ENCODE measurements at regions not wholly inside any gene's neighbourhood (a gene's known extent, or its start where the extent isn't known, plus 50 kb on each side); places are given as distances from the start of the nearest gene placed in this dataset.

DNA sequence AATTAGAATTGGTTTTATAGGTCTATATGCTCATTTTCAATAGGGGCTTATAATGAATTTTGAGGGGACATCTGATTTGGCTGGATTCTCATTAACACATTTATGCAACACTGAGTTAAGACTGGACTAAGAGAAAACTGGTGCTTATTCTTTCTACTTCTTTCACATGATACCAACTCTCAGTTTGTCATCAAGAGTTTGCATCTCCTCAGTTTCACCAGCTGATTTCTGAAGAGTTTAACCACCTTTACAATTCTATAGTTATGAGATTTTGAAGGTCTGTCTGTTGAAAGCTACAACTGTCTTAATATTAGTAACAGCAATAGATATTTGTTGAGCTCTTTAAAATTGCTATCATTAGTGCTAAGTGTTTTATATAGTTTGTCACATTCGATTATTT lies 867.0 kb upstream of the SORCS1 start:
- Histone ChIP-seq H3K9me3 (ENCODE audit: insufficient read depth in 2 of 2, low read depth in 1 of 2, low read length in 1 of 2) (peaks cover 3 to 4% of the 10 kb centered on the region in 2 experiments; a peak in 2 of 4 replicates), H3K14ac (ENCODE audit: insufficient read length) (no peak overlapping the region), H3K4ac (replicated peaks; ENCODE audit: insufficient read length, low read depth, low read length) (no peak overlapping the region), H2BK20ac (ENCODE audit: low read length) (no peak overlapping the region), H4K8ac (ENCODE audit: extremely low read depth, insufficient read depth, low read length) (no peak overlapping the region), H3K4me2 (ENCODE audit: insufficient read depth in 1 of 2, low read depth in 2 of 2, low read length in 2 of 2) (no peak overlapping the region), H3K4me3 (ENCODE audit: extremely low read depth in 1 of 4, insufficient read depth in 2 of 4, low read depth in 3 of 4, low read length in 4 of 4) (no peak overlapping the region), H4K20me1 (replicated peaks in 1 of 2; ENCODE audit: control insufficient read depth in 1 of 2, insufficient read depth in 2 of 2, low read length in 2 of 2) (no peaks in the 10 kb centered on the region), H3K27ac (ENCODE audit: low read depth, low read length) (no peak overlapping the region), H3K4me1 (replicated peaks in 1 of 4; ENCODE audit: control insufficient read depth in 3 of 4, insufficient read depth in 4 of 4, low read length in 3 of 4) (no peaks in the 10 kb centered on the region), H3K27me3 (replicated peaks in 1 of 4; ENCODE audit: control insufficient read depth in 3 of 4, extremely low read depth in 1 of 4, insufficient read depth in 3 of 4, low read length in 3 of 4) (peaks cover 0 to 1% (median 0%) of the 10 kb centered on the region in 4 experiments; a peak in 1 of 7 replicates), H4K91ac (replicated peaks; ENCODE audit: insufficient read length, low read length) (no peak overlapping the region), H3K23ac (ENCODE audit: insufficient read length) (no peak overlapping the region), H3K18ac (ENCODE audit: extremely low read depth, low read length) (no peak overlapping the region), H3K9ac (replicated peaks in 1 of 4; ENCODE audit: extremely low read depth in 1 of 4, low read depth in 3 of 4, low read length in 3 of 4) (no peak overlapping the region), H3K36me3 (ENCODE audit: control insufficient read depth in 2 of 4, insufficient read depth in 4 of 4, low read length in 3 of 4) (no peaks in the 10 kb centered on the region), H3K56ac (replicated peaks; ENCODE audit: insufficient read length, low read depth, low read length) (no peak overlapping the region), H2BK15ac (ENCODE audit: low read length) (no peak overlapping the region), H4K5ac (ENCODE audit: insufficient read length, low read depth, low read length) (no peak overlapping the region), H3K79me2 (ENCODE audit: control insufficient read depth in 1 of 2, insufficient read depth in 2 of 2, low read length in 2 of 2) (no peaks in the 10 kb centered on the region), H2BK120ac (replicated peaks; ENCODE audit: low read depth, low read length) (no peak overlapping the region), H2BK5ac (ENCODE audit: low read depth, low read length) (no peak overlapping the region), H2BK12ac (ENCODE audit: low read depth, low read length) (no peak overlapping the region), H3K79me1 (ENCODE audit: low read depth, low read length) (no peaks in the 10 kb centered on the region), H2AK5ac (ENCODE audit: low read depth, low read length) (no peak overlapping the region), H3K23me2 (ENCODE audit: low read depth, low read length) (no peaks in the 10 kb centered on the region), H2AFZ (ENCODE audit: low read length) (no peak overlapping the region)
- CTCF ChIA-PET (ENCODE audit: partially characterized antibody) = no interaction called here
- FAIRE-seq (no peak), DNase-seq (ENCODE audit: low read depth in 1 of 2, low spot score in 2 of 2) (no peak)
- WGBS, 2 experiments (ENCODE audit: extremely low coverage in 1 of 2, insufficient coverage in 1 of 2, insufficient read length in 1 of 2, insufficient replicate concordance in 2 of 2, low coverage in 1 of 2, low lambda C conversion rate in 2 of 2, missing lambda C conversion rate in 1 of 2) = 93% methylated on average over 1 of the region's 1 CpG; no CpG with 5 or more reads in 1 of the 2 experiments
- POLR2A ChIA-PET (ENCODE audit: partially characterized antibody) = no interaction called here
- TF ChIP-seq CTBP2 (IDR thresholded peaks at IDR 0.05; ENCODE audit: borderline replicate concordance, insufficient read depth, insufficient read length, low read length) (no peak), RAD21 (IDR thresholded peaks at IDR 0.05 in 1 of 2, conservative IDR thresholded peaks at IDR 0.05 in 1 of 2; ENCODE audit: low read depth in 2 of 2, low read length in 2 of 2) (no peak), TBP (IDR thresholded peaks at IDR 0.05; ENCODE audit: low read depth, low read length) (no peak), SIX5 (IDR thresholded peaks at IDR 0.05; ENCODE audit: low read depth, low read length) (no peak), SIRT6 (IDR thresholded peaks at IDR 0.05; ENCODE audit: low read length) (no peak), RNF2 (IDR thresholded peaks at IDR 0.05; ENCODE audit: borderline replicate concordance, low read depth, low read length, missing control alignments, poor library complexity, severe bottlenecking) (no peak), CHD1 (IDR thresholded peaks at IDR 0.05; ENCODE audit: low read depth, low read length) (no peak), SAP30 (IDR thresholded peaks at IDR 0.05; ENCODE audit: insufficient read depth, insufficient replicate concordance, low read length) (no peak)
- TF ChIP-seq, protein P1, sequence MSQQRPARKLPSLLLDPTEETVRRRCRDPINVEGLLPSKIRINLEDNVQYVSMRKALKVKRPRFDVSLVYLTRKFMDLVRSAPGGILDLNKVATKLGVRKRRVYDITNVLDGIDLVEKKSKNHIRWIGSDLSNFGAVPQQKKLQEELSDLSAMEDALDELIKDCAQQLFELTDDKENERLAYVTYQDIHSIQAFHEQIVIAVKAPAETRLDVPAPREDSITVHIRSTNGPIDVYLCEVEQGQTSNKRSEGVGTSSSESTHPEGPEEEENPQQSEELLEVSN (IDR thresholded peaks at IDR 0.05) = no peak
